ENCODE measurements at regions not wholly inside any gene's neighbourhood (a gene's known extent, or its start where the extent isn't known, plus 50 kb on each side); places are given as distances from the start of the nearest gene placed in this dataset.

- TF ChIP-seq KLF7 (tag by site-specific recombination; IDR thresholded peaks at IDR 0.05; ENCODE audit: borderline replicate concordance) (no peak), ZNF585B (tag by site-specific recombination; IDR thresholded peaks at IDR 0.05) (no peak), ZNF292 (tag by site-specific recombination; IDR thresholded peaks at IDR 0.05; ENCODE audit: borderline replicate concordance, low read depth) (no peak), ZNF549 (tag by site-specific recombination; IDR thresholded peaks at IDR 0.05) (no peak)
Measured at GRCh38 chr6:100988391-100988984, 107.4 kb upstream of the ASCC3 start.
